Progenitor cell of endocrine pancreas (in vitro differentiated cells): ENCODE measurements at regions not wholly inside any gene's neighbourhood (a gene's known extent, or its start where the extent isn't known, plus 50 kb on each side); places are given as distances from the start of the nearest gene placed in this dataset.

Experiments
- DNase-seq: peaks from one replicate; pipeline ENCODE4 v3.0.0; 2021; ENCODE audit warnings: low spot score; ENCODE audit not compliant: unreplicated experiment
- H3K27ac Mint-ChIP-seq: 2 replicates; pipeline ENCODE4 v1.8.0; 2021; ENCODE audit warnings: mild to moderate bottlenecking, moderate library complexity, mixed read lengths
- H3K27me3 Mint-ChIP-seq: 2 replicates; pipeline ENCODE4 v1.8.0; 2021; ENCODE audit warnings: mixed read lengths
- H3K36me3 Mint-ChIP-seq: 2 replicates; pipeline ENCODE4 v1.8.0; 2022; ENCODE audit warnings: mixed read lengths; ENCODE audit not compliant: insufficient read depth
- H3K4me1 Mint-ChIP-seq: 2 replicates; pipeline ENCODE4 v1.8.0; 2021; ENCODE audit warnings: low read depth, mixed read lengths
- H3K4me3 Mint-ChIP-seq: 2 replicates; pipeline ENCODE4 v1.8.0; 2021; ENCODE audit warnings: low read depth, mild to moderate bottlenecking, moderate library complexity, mixed read lengths
- H3K9me3 Mint-ChIP-seq: 2 replicates; pipeline ENCODE4 v1.8.0; 2021; ENCODE audit warnings: low read depth, mixed read lengths
- TF ChIP-seq, protein P1 (sequence below): fragments of 200-600 bp; sonication (generic); IDR thresholded peaks from one replicate; pipeline ENCODE4 v1.5.0; 2021; ENCODE audit warnings: antibody characterized with exemption, mild to moderate bottlenecking; ENCODE audit not compliant: unreplicated experiment

DNA sequence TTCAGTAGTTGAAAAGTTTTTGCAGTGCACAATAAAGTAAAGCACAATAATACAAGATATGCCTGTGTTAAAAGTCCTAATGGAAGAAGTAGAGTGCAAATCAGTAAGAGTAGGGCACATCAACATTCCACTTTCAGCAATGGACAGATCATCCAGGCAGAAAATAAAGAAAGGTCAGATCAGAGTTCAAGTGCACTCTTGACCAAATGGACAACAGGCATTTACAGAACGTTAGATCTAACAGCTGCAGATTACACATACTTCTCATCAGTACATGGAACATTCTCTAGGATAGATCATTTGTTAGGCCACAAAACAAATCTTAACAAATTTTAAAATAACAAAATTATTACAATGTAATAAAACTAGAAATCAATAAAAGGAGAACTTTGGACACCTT is 1373.5 kb upstream of the PABPC4L start:
- H3K36me3 Mint-ChIP-seq, result no peaks in the 10 kb centered on the region

DNA sequence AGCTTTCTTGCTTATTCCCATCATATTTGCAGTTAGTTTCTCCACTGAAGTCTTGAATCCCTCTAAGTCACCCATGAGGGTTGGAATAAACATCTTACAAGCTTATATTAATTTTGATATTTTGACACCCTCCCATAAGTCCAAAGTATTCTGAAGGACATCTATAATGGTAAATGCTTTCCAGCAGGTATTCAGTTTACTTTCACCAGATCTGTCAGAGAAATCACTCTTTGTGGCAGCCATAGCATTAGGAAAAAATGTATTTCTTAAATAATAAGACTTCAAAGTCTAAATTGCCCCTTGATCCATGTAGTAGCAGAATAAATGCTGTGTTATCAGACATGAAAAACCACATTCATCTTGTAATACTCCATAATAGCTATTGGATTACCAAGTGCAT is 1371.7 kb upstream of the PABPC4L start:
- TF ChIP-seq, protein P1, sequence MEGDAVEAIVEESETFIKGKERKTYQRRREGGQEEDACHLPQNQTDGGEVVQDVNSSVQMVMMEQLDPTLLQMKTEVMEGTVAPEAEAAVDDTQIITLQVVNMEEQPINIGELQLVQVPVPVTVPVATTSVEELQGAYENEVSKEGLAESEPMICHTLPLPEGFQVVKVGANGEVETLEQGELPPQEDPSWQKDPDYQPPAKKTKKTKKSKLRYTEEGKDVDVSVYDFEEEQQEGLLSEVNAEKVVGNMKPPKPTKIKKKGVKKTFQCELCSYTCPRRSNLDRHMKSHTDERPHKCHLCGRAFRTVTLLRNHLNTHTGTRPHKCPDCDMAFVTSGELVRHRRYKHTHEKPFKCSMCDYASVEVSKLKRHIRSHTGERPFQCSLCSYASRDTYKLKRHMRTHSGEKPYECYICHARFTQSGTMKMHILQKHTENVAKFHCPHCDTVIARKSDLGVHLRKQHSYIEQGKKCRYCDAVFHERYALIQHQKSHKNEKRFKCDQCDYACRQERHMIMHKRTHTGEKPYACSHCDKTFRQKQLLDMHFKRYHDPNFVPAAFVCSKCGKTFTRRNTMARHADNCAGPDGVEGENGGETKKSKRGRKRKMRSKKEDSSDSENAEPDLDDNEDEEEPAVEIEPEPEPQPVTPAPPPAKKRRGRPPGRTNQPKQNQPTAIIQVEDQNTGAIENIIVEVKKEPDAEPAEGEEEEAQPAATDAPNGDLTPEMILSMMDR, result no peak
- no peaks in the 10 kb centered on the region for H3K36me3 Mint-ChIP-seq
- no peaks in the 10 kb centered on the region for H3K4me1 Mint-ChIP-seq
- H3K4me3 Mint-ChIP-seq, result no peak overlapping the region
- no peaks in the 10 kb centered on the region for H3K27me3 Mint-ChIP-seq
- no peak overlapping the region for H3K27ac Mint-ChIP-seq
- H3K9me3 Mint-ChIP-seq, result no peaks in the 10 kb centered on the region
- DNase-seq, result no peak

More for the DNA sequence above, 1373.5 kb upstream of the PABPC4L start:
- H3K27ac Mint-ChIP-seq, result no peak overlapping the region
- H3K9me3 Mint-ChIP-seq, result no peaks in the 10 kb centered on the region
- H3K4me1 Mint-ChIP-seq, result no peaks in the 10 kb centered on the region
- H3K27me3 Mint-ChIP-seq, result no peaks in the 10 kb centered on the region
- DNase-seq, result no peak
- TF ChIP-seq, protein P1, result no peak
- no peak overlapping the region for H3K4me3 Mint-ChIP-seq

DNA sequence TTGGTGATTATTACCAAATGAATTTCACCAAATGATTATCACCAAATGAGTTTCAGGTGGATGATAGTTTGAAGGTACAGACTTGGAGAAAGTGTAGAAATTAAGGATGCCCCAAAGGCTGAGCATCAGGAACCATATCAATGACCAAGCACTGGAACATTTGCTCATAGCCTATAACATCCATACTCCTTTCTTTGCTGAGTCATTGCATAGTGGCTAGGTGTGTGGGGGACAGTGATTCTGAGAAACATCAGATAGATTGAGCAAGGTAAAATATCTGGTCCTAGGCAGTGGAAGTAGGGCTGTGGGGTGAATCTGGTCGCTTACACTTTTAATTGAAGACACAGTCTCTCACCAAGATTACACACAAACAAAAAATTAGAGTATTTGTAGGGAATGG is 1362.5 kb upstream of the PABPC4L start:
- H3K27ac Mint-ChIP-seq, result no peak overlapping the region
- no peaks in the 10 kb centered on the region for H3K4me1 Mint-ChIP-seq
- no peak for DNase-seq
- TF ChIP-seq, protein P1, result no peak
- no peaks in the 10 kb centered on the region for H3K27me3 Mint-ChIP-seq
- no peaks in the 10 kb centered on the region for H3K36me3 Mint-ChIP-seq
- no peaks in the 10 kb centered on the region for H3K9me3 Mint-ChIP-seq
- no peak overlapping the region for H3K4me3 Mint-ChIP-seq

DNA sequence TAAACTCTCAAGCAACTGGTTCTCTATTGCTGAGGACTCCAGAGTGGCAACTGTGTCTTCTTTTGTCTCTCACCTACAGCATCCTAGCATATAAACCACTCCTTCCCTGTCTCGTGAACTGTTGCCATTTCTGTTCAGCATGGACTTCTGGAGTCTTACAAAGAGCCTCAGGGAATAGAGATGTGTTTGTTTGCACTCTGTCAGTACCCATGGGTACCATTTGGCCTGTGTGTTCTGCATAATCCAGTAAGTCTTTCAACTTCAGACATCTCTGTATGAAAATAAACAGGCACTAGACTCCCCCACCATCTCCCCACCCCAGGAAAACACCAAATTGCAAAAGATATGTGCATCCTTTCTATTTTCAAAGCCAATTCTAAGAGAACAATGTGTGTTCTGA is 1351.6 kb upstream of the PABPC4L start:
- Mint-ChIP-seq H3K36me3 (no peaks in the 10 kb centered on the region), H3K4me1 (no peaks in the 10 kb centered on the region), H3K27me3 (no peaks in the 10 kb centered on the region), H3K27ac (no peak overlapping the region), H3K4me3 (no peak overlapping the region), H3K9me3 (no peaks in the 10 kb centered on the region)
- DNase-seq, result no peak
- TF ChIP-seq, protein P1, result no peak

DNA sequence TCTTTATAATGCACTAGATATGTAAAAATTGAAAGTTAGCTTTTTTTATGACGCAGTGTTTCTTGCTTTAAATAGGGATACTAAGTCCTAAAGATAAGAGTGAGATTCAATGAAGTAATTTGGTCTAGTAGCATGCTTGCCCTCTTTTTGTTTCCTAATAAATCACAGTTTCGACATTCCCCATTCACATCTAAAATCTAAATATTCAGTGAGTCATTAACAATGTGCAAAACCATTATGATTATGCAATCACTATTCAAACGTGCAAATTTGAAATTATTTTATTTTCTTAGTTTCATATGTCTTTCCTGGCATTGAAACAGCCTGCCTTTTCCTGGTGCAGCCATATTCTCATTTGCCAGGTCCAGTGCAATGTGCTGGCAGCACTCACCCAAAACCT is 1350.5 kb upstream of the PABPC4L start:
- no peaks in the 10 kb centered on the region for H3K9me3 Mint-ChIP-seq
- no peak for DNase-seq
- H3K36me3 Mint-ChIP-seq, result no peaks in the 10 kb centered on the region
- no peaks in the 10 kb centered on the region for H3K27me3 Mint-ChIP-seq
- H3K27ac Mint-ChIP-seq, result no peak overlapping the region
- H3K4me3 Mint-ChIP-seq, result no peak overlapping the region
- H3K4me1 Mint-ChIP-seq, result no peaks in the 10 kb centered on the region
- TF ChIP-seq, protein P1, result no peak
